OCI-LY1 (cell line): ENCODE measurements at regions not wholly inside any gene's neighbourhood (a gene's known extent, or its start where the extent isn't known, plus 50 kb on each side); places are given as distances from the start of the nearest gene placed in this dataset.

ENCODE experiments used
- EZH2 ChIP-seq: fragments of 200-600 bp; sonication (generic), shearing (Covaris generic); IDR thresholded peaks from 2 replicates; pipeline ENCODE4 v1.8.0; 2017; ENCODE audit warnings: borderline replicate concordance, mixed run types, mild to moderate bottlenecking, antibody characterized with exemption, low read length, moderate library complexity, mixed read lengths
- TF ChIP-seq, protein P1 (sequence below): fragments of 200-600 bp; sonication (generic), shearing (Covaris generic); IDR thresholded peaks from 2 replicates; pipeline ENCODE4 v1.5.1; 2017; ENCODE audit warnings: mild to moderate bottlenecking, antibody characterized with exemption, low read length, moderate library complexity, mixed read lengths

DNA sequence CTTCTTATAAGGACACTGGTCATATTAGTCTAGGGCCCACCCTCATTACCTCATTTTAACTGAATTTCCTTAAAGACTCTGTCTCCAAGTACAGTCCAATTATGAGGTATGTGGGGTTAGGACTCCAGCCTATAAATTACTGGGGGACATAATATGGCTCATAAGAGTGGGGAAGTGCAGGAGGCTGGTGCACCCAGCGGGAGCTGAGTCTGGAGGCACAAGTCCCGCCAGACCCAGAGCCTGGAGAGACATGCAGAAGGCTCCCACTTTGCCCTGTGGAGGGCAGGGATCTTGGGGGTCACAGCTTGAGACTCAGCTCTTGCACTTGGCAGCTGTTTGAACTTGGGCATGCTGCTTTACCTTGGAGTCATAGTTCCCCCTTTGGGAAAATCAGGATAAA, 250.4 kb downstream of the RHOU start:
- TF ChIP-seq, protein P1, sequence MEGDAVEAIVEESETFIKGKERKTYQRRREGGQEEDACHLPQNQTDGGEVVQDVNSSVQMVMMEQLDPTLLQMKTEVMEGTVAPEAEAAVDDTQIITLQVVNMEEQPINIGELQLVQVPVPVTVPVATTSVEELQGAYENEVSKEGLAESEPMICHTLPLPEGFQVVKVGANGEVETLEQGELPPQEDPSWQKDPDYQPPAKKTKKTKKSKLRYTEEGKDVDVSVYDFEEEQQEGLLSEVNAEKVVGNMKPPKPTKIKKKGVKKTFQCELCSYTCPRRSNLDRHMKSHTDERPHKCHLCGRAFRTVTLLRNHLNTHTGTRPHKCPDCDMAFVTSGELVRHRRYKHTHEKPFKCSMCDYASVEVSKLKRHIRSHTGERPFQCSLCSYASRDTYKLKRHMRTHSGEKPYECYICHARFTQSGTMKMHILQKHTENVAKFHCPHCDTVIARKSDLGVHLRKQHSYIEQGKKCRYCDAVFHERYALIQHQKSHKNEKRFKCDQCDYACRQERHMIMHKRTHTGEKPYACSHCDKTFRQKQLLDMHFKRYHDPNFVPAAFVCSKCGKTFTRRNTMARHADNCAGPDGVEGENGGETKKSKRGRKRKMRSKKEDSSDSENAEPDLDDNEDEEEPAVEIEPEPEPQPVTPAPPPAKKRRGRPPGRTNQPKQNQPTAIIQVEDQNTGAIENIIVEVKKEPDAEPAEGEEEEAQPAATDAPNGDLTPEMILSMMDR: no peak
- no peak for TF ChIP-seq EZH2
